SK-N-MC (cell line): ENCODE measurements at regions not wholly inside any gene's neighbourhood (a gene's known extent, or its start where the extent isn't known, plus 50 kb on each side); places are given as distances from the start of the nearest gene placed in this dataset.

Source experiments
- DNase-seq: peaks from one replicate; pipeline ENCODE4 v3.0.0-alpha.2; 2011; ENCODE audit warnings: low read depth, low spot score
- H3K27ac ChIP-seq: fragments of 200-600 bp; sonication (generic); 2 replicates; pipeline ENCODE4 v1.5.1; 2016; ENCODE audit warnings: mixed run types
- H3K36me3 ChIP-seq: fragments of 200-600 bp; sonication (generic); 2 replicates; pipeline ENCODE4 v1.6.1; 2017; ENCODE audit warnings: antibody characterized with exemption, low read length, mixed read lengths; ENCODE audit not compliant: insufficient read depth
- H3K4me3 ChIP-seq: fragments of 200-600 bp; sonication (generic); 2 replicates; pipeline ENCODE4 v1.5.1; 2016
- H3K9ac ChIP-seq: fragments of 200-600 bp; sonication (generic); 2 replicates; pipeline ENCODE4 v1.8.0; 2017; ENCODE audit warnings: mixed run types, mixed read lengths; ENCODE audit not compliant: insufficient read length
- H3K9me3 ChIP-seq: fragments of 200-600 bp; sonication (generic); 2 replicates; pipeline ENCODE4 v1.6.1; 2017; ENCODE audit warnings: low read depth, mild to moderate bottlenecking, antibody characterized with exemption, low read length, moderate library complexity, mixed read lengths
- EZH2 ChIP-seq: fragments of 200-600 bp; sonication (generic); IDR thresholded peaks from one replicate; pipeline ENCODE4 v1.6.1; 2017; ENCODE audit warnings: antibody characterized with exemption
- FOXP2 ChIP-seq: optimal IDR thresholded peaks from 2 replicates; pipeline ENCODE3; 2011; ENCODE audit warnings: mild to moderate bottlenecking, moderate library complexity; ENCODE audit not compliant: insufficient read depth; ENCODE audit errors: extremely low read length, control extremely low read depth
- POLR2AphosphoS5 ChIP-seq: IDR thresholded peaks from 2 replicates; pipeline ENCODE4 v1.6.1; 2012; ENCODE audit warnings: mild to moderate bottlenecking, low read depth, low read length, borderline replicate concordance

- TF ChIP-seq POLR2AphosphoS5, result no peak
- no peak for TF ChIP-seq FOXP2
- TF ChIP-seq EZH2, result no peak
- no peak overlapping the region for H3K27ac ChIP-seq
- DNase-seq, result no peak
Observed at GRCh38 chr4:35364321-35364870, 879.9 kb downstream of the ARAP2 start.

GRCh38 chr4:35365186-35365585 is 879.1 kb downstream of the ARAP2 start:
- H3K4me3 ChIP-seq, result no peak overlapping the region
- H3K9me3 ChIP-seq, result no peaks in the 10 kb centered on the region
- H3K27ac ChIP-seq, result no peak overlapping the region
- TF ChIP-seq EZH2 (no peak), FOXP2 (no peak), POLR2AphosphoS5 (no peak)
- DNase-seq, result no peak
- H3K36me3 ChIP-seq, result no peaks in the 10 kb centered on the region
- no peak overlapping the region for H3K9ac ChIP-seq

More at GRCh38 chr4:35364321-35364870, 879.9 kb downstream of the ARAP2 start:
- Histone ChIP-seq H3K9ac (no peak overlapping the region), H3K36me3 (no peaks in the 10 kb centered on the region), H3K4me3 (no peak overlapping the region), H3K9me3 (no peaks in the 10 kb centered on the region)

GRCh38 chr4:35399912-35400311 is 844.4 kb downstream of the ARAP2 start:
- no peaks in the 10 kb centered on the region for H3K9me3 ChIP-seq
- TF ChIP-seq POLR2AphosphoS5 (no peak), FOXP2 (no peak), EZH2 (no peak)
- H3K9ac ChIP-seq, result no peak overlapping the region
- DNase-seq, result no peak
- H3K36me3 ChIP-seq, result no peaks in the 10 kb centered on the region
- H3K4me3 ChIP-seq, result no peak overlapping the region
- H3K27ac ChIP-seq, result no peak overlapping the region

- DNase-seq, result no peak
- Histone ChIP-seq H3K36me3 (no peaks in the 10 kb centered on the region), H3K27ac (no peak overlapping the region), H3K9ac (no peak overlapping the region), H3K9me3 (no peaks in the 10 kb centered on the region), H3K4me3 (no peak overlapping the region)
- TF ChIP-seq POLR2AphosphoS5 (no peak), EZH2 (no peak), FOXP2 (no peak)
Observed at GRCh38 chr4:35423104-35423503, 821.2 kb downstream of the ARAP2 start.

GRCh38 chr4:35447474-35447873 is 796.8 kb downstream of the ARAP2 start:
- DNase-seq, result no peak
- Histone ChIP-seq H3K4me3 (no peak overlapping the region), H3K27ac (no peak overlapping the region), H3K36me3 (no peaks in the 10 kb centered on the region), H3K9ac (no peak overlapping the region), H3K9me3 (no peaks in the 10 kb centered on the region)
- TF ChIP-seq EZH2, result no peak
- TF ChIP-seq FOXP2, result no peak
- TF ChIP-seq POLR2AphosphoS5, result no peak

- H3K36me3 ChIP-seq, result no peaks in the 10 kb centered on the region
- H3K9ac ChIP-seq, result no peak overlapping the region
- no peaks in the 10 kb centered on the region for H3K9me3 ChIP-seq
- no peak overlapping the region for H3K4me3 ChIP-seq
- DNase-seq, result no peak
- H3K27ac ChIP-seq, result no peak overlapping the region
- TF ChIP-seq EZH2, result no peak
- TF ChIP-seq FOXP2, result no peak
- TF ChIP-seq POLR2AphosphoS5, result no peak
Observed at GRCh38 chr4:35459045-35459444, 785.3 kb downstream of the ARAP2 start.

GRCh38 chr4:35461931-35462659 is 782.2 kb downstream of the ARAP2 start:
- no peak for DNase-seq

GRCh38 chr4:35463251-35463952 is 780.9 kb downstream of the ARAP2 start:
- DNase-seq, result no peak
- Histone ChIP-seq H3K27ac (no peak overlapping the region), H3K36me3 (no peaks in the 10 kb centered on the region), H3K4me3 (no peak overlapping the region), H3K9ac (no peak overlapping the region), H3K9me3 (no peaks in the 10 kb centered on the region)
- no peak for TF ChIP-seq FOXP2
- TF ChIP-seq EZH2, result no peak
- TF ChIP-seq POLR2AphosphoS5, result no peak

More at GRCh38 chr4:35461931-35462659, 782.2 kb downstream of the ARAP2 start:
- Histone ChIP-seq H3K36me3 (no peaks in the 10 kb centered on the region), H3K27ac (no peak overlapping the region), H3K9me3 (no peaks in the 10 kb centered on the region), H3K9ac (no peak overlapping the region), H3K4me3 (no peak overlapping the region)
- no peak for TF ChIP-seq FOXP2
- no peak for TF ChIP-seq EZH2
- no peak for TF ChIP-seq POLR2AphosphoS5

- H3K36me3 ChIP-seq, result no peaks in the 10 kb centered on the region
- no peak overlapping the region for H3K9ac ChIP-seq
- H3K27ac ChIP-seq, result no peak overlapping the region
- no peak overlapping the region for H3K4me3 ChIP-seq
- TF ChIP-seq POLR2AphosphoS5 (no peak), FOXP2 (no peak), EZH2 (no peak)
- no peaks in the 10 kb centered on the region for H3K9me3 ChIP-seq
- DNase-seq, result no peak
Observed at GRCh38 chr4:35464964-35465528, 779.3 kb downstream of the ARAP2 start.
